Stimulated activated CD4-positive, alpha-beta T cell treated with anti-CD3 and anti-CD28 coated beads, Interleukin-15, amount 100 ng/mL, for 1 hour (primary cell): ENCODE measurements at regions not wholly inside any gene's neighbourhood (a gene's known extent, or its start where the extent isn't known, plus 50 kb on each side); places are given as distances from the start of the nearest gene placed in this dataset.
"Not testable (repeated sequence)": the region's sequence is repeated elsewhere in the genome, so short reads cannot be mapped to it uniquely, and the experiment has no call there.

Experiments used
- DNase-seq, 2 donors: peaks; one replicate each; pipeline ENCODE4 v3.0.0-alpha.2; 2020; ENCODE audit warnings: low read depth in 1 of 2, low spot score in 1 of 2

DNA sequence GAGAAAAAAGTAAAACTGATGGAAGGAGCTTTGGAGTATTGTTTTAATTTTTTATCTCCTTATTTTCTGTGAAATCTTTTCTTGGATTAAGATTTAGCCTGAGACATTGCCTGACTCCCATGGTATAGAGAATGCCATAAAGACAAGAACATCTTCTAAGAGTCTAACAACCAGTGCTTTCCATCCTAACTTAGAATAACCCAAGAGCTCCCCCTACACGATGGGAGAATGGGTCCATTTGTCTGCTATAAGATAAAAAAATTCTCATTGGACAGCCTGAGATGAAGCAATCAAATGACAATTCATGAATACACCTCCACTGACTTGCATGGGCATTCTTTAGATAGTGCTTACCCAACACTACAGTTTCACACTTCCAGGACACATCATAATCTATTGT, 478.1 kb downstream of the TTLL7 start:
- DNase-seq = no peak

DNA sequence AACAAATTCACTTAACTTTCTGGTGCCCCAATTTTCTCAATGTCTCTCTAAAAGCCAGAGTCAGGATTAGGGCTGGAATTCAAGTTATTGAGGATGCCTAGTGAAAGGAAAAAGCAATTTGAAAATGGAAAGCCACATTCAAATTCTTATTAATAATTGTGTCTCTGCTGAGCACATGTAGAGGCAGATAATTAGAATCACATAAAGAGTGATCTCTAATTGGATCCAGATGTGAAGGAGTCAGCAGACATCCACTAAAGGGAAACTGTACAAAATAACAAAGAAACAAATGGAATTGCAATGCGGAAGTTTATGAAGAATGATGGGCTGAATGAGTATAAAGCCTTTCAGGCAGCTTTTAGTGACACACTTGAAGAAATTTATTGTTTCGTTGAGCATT, 482.6 kb downstream of the TTLL7 start:
- DNase-seq = no peak

DNA sequence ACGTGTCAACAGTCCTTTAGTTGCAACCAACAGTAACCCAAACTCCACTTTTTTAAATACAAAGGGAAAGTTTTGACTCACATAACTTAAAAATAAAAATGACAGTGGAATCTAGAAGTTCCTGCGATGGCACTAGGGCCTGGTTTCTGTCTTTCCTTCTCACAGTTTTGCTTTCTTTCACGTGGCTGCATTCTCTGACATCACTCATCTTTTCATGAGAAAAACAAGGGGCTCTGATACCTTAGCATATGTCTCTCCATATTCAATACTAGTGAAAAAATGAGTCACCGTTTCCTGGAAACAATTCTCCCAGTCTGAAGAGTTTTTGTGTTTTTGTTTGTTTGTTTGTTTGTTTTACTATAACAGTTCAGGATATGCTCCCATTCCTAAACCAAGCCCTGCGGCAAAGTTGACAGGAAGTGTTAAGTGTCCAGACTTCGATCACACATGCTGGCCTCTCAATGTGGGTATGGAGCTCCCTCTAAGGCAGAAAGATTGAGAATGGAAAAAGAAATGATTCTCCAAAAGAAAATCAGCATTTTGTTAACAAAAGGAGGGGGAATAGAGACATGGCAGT, 483.3 kb downstream of the TTLL7 start:
- no peak for DNase-seq

DNA sequence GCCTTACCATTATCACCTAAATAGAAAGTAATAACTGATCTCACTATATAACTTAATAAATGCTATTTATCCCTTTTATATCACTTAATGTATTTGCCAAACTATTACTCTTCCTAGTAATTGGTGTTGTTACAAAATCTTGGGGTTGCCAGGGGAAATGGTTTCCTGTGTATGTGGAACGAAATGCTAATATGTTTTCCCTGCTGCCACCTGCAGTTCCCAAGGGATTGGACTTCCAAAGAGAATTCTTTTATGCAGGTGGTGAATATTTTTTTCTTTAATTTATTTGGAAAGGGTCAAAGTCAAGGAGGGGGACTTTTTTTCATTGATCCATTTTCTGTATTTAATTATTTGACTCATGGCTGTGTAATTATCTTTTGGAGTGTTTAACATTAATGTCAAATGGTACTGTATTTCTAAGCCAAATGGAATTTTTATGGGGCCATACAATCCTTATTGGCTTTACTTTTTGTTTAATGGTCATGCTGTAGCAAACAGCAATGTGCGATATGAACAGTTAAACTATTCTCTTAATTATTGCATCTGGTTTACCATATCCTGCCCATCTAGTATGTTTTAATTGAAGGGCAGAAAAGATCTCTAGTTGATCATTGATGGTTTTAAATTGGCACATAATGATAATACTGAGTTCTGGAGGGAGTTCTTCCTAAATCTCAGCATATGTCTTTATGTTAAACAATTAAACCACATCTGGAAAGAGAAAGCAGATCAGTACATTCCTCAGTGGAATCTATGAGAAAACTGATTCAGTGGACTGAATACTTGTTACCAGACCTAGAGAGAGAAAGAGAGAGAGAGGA, 486.3 kb downstream of the TTLL7 start:
- DNase-seq = no peak

DNA sequence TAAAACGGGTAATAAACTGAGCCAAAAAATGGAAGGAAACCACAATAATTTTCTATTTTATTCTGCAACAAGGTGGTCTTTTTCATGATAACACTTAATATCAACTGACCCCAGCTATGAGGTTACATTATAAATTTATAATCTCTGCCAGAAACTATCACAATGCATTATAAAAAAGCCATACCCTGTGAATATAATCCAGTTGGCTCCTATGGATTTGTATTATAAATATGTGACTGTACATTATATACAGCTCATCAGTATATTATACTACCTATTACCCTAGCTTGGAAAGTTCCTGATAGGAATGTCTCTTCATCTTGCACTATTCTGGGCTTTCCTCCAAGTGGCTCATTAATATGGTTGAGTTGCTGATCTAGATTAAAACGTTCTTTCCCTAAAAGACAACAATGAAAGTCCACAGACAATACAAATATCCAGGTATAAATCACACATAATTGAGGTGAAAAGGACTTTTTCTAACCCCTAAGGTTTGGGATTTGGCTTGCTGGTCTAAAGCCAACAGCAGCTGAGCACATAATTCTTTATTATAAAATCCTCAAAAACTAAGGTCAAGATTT, 487.7 kb downstream of the TTLL7 start:
- no peak for DNase-seq

DNA sequence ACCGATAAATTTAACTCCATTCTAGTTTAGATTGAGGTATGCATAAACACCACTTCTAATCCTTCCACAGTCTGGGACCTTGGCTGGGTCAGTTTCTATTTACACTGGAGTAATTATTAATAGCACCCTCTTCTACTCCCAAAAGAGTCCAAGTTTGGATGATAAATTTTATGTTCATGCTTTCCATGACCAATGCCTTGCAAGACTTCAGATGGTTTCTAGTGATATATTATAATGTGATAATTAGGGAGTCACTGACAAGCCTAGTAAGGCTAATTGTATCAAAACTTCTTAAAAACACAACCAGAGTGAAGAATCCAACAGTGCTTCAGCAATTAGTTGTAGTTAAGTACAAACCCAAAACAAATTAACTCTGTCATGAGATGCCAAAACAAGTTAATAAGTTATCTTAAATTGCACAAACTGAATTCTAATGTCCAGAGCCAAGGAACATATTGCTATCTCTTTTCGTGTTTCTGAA, 489.6 kb downstream of the TTLL7 start:
- DNase-seq = no peak

DNA sequence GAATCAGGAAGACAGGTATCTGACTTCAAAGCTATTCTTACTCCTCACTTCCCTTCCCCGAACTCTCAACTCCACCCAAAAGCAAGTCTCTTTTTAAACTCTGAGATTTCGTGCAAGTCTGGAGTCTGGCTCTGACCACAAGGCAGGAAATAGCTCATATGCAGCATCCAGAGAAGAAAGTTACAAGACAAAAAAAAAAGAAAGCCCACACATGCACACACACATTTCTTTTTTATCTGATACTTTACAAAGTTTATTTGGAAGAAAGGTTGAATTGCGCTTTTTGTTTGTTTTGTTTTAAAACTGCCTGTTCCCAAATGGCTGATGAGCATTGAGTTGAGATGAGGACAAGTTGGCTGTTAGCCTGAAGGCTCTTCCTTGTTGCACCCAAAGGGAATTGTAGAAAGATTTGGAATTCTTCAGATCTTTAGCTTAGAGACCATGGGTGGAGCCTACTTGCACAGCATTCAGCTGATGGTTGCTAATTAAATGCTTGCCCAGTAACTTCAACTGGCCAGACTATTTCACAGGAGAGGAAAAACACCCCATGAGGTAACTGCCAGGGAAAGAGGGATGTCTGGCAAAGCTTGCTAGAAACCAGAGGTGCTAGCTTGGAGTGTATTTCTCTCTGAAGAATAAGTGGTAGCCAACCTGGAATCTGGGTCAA, 490.3 kb downstream of the TTLL7 start:
- peak in 1 of 2 donors; percentile 2 for DNase-seq

DNA sequence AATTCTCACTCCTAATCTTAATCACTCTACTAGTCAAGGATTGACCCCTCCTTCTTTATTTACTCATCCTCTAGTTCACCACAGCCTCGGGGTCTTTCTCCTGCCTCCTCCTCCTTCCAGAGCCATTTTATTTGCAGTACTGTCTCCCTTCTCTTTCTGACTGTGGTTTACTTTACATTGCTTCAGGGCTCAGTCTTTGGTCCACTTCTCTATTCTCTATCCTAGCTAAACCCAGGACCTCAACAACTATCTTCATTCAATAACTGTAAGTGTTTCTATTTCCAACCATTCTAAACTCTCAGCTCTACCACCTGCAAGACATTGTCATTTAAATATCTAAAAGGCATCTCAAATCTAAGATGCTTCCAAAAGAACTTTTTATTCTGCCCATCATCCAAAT, 493.8 kb downstream of the TTLL7 start:
- DNase-seq = no peak

DNA sequence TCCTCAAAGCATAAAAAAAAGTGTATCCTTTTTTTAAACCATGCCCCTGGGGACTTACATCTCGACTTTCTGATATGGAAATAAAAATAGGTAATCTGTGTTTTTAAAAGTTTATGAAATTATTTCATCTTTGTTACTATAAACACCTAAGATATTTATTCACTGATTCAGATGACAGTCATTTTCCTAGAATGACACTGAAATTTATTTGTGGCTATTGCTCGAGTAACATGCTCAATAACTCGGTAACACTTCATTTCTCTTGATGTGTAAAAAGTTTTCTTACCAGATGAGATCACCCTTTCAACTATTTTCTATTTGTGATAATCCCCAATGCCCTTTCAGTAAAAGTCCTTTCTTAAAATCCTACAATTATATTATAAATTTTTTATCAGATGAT, 495.8 kb downstream of the TTLL7 start:
- no peak for DNase-seq

DNA sequence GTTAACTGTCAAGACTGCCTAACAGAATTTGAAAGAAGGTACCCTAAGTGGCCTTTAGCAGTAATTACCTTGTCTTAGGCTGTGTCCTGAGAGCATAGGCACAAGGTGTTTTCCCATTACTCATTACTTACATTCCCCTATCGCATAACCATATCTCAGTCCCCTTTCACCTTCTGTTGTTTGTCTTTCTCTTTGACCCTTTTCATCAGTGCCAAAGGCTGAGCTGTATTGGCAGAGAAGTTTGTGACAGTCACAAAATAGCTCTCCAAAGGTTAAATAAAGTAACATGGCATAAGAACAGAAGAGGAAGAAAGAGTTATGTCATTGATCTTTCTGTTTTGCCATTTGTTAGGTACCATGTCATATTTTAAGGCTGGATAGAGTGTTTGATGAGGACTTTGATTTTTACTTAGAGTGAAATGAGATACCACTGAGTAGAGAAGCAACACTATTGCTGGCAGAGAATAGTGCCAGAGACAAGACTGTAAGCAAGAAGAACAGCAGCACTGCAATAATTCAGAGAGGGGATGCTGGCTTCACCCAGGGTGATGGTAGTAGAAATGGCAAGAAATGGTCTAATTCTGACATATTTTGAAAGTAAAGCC, 497.8 kb downstream of the TTLL7 start:
- DNase-seq = no peak

DNA sequence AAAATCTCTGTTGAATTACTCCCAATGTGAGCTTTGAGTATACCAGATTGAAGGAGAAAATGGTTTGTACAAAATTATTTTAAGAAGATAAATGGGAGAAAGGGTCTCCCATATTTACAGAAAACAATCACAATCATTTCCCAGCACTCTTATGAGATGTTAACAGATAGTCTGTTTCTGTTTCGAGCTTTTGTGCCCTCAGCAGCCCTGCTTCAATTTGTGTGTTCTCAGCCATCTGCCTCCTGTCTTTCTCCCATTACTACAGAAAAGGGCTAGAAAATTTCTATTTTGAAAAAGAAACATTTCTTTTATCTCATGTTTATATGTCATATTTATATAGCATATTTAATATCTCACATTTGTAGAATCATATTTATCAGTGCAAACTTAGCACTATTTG, 498.4 kb downstream of the TTLL7 start:
- DNase-seq = no peak

DNA sequence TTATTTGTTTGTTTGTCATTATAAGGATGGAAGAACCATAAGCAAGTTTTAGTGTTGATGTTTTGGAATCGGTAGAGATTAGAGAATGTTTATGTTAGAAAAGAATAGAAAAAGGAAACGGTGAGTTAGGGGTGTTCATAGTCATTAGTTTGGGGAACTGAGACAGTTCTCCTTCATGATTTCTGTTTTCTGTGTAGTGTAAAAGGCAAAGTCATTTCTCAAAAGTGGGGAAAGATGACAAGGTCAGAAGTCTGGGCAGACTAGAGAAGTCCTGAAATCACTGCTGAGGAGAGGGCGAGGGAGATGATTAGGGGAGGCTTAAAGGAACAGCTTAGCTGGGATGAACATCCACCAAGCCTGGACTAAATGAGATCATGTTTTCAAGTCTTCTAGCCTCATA, 498.9 kb downstream of the TTLL7 start:
- DNase-seq = no peak

DNA sequence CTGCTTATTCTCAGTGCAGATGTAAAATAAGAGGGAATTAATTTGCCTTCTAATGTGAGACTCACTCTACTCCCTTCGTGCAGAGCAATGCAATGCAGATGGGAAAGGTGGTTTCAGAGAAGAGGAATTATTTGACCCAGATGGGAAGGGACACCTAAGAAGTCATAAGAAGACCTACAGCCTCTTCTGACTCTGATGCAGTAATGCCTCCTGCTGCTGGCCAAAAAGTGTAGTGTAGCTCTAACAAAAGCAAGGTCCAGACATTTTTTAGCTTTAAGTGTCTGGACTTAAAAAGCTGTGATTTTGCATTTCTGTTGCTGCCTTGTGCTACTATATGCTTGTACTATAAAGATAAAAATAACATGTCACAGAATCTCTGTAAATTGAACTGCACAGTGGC, 501.4 kb downstream of the TTLL7 start:
- DNase-seq = no peak

DNA sequence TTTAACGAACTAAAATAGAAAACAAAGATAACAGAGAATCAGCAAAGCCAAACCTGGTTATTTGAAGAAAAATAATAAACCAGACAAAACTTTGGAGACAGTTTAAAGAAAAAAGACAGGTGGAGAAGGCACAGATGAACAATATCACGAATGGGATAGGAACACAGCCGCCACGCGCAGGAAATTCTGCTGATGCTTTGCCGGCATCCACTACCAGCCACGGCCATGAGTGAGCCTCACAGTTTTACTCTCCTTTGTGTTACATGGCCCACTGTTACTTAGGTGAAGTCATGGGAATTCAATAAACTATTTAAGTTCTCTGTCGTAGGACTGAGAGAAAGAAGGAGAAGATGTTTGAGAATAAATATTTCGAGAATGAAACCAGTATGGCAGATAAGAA, 503.4 kb downstream of the TTLL7 start:
- DNase-seq = no peak

DNA sequence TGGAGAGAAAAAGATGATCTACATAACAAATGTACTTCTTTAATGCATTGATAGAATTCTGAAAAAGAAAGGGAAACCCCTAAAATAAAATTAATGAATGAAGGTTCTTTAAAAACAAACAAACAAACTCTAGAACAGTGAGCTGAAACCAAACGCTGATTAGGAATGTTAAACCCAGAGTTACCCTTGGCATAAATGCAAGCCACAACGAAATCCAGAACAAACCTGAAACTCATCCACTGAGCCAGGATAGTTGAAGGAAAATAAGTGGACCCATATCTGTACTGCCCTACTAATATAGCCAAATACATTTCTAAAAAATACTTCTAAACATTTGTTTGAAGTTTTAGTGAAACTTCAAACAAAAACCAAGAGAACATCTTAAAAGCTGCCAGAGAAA, 505.3 kb downstream of the TTLL7 start:
- no peak for DNase-seq

DNA sequence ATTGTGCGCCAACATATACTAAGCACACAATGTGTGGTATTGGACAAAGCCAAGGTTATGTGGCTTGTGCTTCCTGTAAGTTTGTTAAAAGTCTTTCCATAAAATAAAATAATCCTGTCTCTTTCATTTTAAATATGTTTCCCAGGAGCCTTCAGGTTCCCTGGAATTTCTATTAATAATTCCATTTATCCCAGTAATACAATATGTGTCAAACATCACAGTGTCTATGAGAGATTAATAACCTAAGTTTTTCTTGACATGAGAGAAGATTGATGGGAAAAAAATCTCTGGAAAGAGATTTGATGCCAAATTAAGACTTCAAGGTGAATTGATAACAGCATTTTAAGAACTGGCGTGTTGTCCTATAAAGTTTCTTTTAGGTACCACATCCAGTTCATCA, 507.0 kb downstream of the TTLL7 start:
- DNase-seq = no peak

DNA sequence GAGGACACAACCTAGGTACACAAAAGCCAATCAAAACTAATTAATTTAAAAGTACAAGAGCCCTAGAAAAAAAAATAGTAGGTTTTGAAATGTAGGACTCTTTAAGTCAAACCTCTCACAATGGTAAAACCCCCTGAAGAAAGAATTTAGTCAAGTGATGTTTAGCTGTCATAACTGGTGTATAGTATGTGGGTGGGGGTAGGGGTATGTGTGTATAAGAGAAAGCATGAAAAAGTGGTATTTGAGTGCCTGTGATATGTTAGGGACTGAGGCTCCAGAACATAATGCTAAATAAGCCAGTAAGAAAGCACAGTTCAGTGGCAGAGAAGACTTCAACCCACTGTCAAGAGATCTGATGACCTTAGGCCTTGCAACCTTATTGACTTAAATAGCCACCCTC, 507.9 kb downstream of the TTLL7 start:
- no peak for DNase-seq

DNA sequence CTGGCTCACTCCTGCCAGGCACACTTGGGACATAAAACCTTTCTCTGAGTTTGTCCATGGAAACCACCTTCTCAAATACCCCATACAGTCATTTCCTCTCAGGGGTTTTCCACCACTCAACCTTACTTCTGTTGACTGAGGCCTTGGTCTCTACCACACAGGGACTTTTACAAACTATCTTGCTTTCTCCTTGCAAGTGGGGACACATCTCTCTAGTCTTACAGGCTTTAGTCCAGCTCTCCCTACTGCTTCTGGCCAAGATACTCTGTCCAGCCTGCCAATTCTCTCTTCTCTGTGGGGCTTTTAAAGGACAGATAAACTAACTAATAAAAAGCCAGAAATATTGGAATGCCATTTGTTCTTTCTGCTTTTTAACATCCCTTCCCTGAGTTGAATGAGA, 510.8 kb downstream of the TTLL7 start:
- not testable (repeated sequence) for DNase-seq

DNA sequence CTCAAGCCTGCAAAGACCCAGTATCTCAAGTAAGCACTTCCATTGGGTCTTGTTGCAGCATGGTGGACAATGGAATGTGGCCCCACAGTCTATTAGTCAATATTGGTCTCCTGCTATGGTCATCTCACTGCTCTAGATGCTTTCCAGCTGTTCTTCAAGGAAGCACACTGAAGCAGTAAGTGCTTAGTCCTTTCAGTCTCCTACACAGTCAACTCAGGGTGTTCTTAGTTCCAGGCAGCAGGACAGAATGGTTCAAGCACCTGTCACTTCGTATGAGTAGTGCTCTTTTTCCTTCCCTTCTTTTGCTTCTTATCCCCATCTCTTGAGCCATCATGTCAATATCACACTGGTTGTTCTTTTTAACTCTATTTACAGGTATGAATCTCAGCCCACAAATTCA, 511.5 kb downstream of the TTLL7 start:
- DNase-seq = not testable (repeated sequence)

DNA sequence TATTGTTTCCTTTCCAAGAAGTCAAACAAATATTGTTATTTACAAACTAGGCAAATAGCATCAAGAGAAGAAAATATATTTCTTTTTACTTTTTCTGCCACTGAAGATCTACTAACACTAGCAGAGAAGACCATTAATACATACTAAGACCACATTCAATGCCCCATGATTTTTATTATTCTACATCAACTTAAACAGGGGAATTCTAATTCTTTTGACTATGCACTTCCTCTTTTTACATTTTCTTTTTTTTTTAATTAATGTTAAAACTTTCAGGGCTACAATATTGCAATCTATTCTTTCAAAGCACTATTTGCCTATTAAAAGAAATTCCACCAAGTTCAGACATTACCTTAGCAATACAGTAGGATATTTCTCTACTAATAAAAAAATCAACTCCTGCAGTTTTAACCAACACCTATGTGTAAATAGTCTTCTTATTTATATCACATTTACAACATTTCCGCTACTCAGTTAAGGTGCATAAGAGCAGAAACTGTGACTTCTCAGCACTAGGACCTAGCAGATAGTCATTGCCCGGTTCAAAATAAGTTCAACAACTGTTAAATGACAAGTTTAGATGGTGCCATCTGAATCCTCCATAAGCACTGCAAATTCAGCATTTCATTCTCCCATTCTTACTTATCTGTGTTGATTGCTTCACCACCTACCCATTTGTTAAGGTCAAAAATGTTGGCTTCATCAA, 513.5 kb downstream of the TTLL7 start:
- not testable (repeated sequence) for DNase-seq

DNA sequence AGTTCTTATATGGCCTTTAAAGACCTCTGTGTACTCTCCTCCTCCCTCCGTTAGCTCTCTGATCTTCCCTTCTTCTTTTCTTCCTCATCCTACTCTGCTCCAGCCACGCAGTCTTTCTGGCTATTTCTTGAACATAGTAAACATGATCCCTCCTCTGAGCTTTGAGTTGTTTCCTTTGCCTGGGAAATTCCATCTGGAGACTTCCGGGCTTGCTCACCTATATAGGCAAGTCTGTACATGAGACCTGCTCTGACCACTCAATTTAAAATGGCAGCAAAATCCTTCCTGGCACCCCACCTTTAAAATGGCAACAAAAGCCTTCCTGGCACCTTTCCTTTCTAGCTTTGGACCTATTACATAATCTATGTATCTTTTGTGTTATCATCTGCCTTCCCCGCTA, 517.6 kb downstream of the TTLL7 start:
- DNase-seq = not testable (repeated sequence)
